IMR-90 (cell line): ENCODE measurements at regions not wholly inside any gene's neighbourhood (a gene's known extent, or its start where the extent isn't known, plus 50 kb on each side); places are given as distances from the start of the nearest gene placed in this dataset.

Experiments used
- CEBPB ChIP-seq: IDR thresholded peaks from 2 replicates; pipeline ENCODE4 v1.6.1; 2012; ENCODE audit warnings: low read depth, low read length, improper control_type of control experiment
- CTCF ChIP-seq: conservative IDR thresholded peaks from 2 replicates; pipeline ENCODE4 v1.5.1; 2012; ENCODE audit warnings: mild to moderate bottlenecking, low read depth, low read length, improper control_type of control experiment
- MAZ ChIP-seq: IDR thresholded peaks from 2 replicates; pipeline ENCODE4 v1.6.1; 2012; ENCODE audit warnings: low read depth, mild to moderate bottlenecking, low read length, improper control_type of control experiment, moderate library complexity, borderline replicate concordance
- MXI1 ChIP-seq: IDR thresholded peaks from 2 replicates; pipeline ENCODE4 v1.6.1; 2012; ENCODE audit warnings: low read depth, mild to moderate bottlenecking, low read length, moderate library complexity, borderline replicate concordance
- NFE2L2 ChIP-seq: fragments of 150-350 bp; IDR thresholded peaks from 2 replicates; pipeline ENCODE4 v1.6.1; 2016; ENCODE audit warnings: low read depth, mild to moderate bottlenecking, low read length
- POLR2A ChIP-seq: IDR thresholded peaks from 2 replicates; pipeline ENCODE4 v1.6.1; 2012; ENCODE audit warnings: mild to moderate bottlenecking, low read depth, low read length
- RFX5 ChIP-seq: IDR thresholded peaks from 2 replicates; pipeline ENCODE4 v1.8.0; 2012; ENCODE audit warnings: low read depth, mild to moderate bottlenecking, low read length, moderate library complexity
- SMC3 ChIP-seq: fragments of 150-350 bp; IDR thresholded peaks from 2 replicates; pipeline ENCODE4 v1.6.1; 2016; ENCODE audit warnings: low read depth, mild to moderate bottlenecking, antibody characterized with exemption, low read length, moderate library complexity
- TF ChIP-seq, protein P1 (sequence below): fragments of 150-350 bp; IDR thresholded peaks from 2 replicates; pipeline ENCODE4 v1.6.1; 2016; ENCODE audit warnings: low read depth, mild to moderate bottlenecking, low read length, moderate library complexity, borderline replicate concordance

DNA sequence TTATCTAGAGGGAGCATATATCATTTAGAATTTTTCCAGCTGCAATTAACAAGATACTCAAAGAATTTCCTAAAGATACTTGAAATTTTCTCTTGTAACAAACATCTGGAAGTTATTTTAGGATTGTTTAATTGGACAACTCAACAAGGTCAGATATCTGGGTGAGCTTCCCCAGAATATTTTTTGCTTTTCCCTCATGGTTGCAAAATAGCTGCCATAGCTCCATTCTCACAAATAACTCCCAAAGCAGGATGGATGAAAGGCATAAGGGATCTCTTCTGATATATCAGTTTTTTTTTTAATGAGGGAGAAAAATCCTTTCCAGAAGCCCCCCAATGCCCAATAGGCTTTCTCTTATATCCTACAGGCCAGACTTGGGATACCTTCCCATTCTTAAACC, 56.6 kb upstream of the SLC25A26 start:
- TF ChIP-seq CEBPB (no peak), CTCF (no peak), RFX5 (no peak), MAZ (no peak), NFE2L2 (no peak), MXI1 (no peak), POLR2A (no peak), SMC3 (no peak)
- TF ChIP-seq, protein P1, sequence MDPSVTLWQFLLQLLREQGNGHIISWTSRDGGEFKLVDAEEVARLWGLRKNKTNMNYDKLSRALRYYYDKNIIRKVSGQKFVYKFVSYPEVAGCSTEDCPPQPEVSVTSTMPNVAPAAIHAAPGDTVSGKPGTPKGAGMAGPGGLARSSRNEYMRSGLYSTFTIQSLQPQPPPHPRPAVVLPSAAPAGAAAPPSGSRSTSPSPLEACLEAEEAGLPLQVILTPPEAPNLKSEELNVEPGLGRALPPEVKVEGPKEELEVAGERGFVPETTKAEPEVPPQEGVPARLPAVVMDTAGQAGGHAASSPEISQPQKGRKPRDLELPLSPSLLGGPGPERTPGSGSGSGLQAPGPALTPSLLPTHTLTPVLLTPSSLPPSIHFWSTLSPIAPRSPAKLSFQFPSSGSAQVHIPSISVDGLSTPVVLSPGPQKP, result no peak
